HG03460 (cell line): ENCODE measurements at regions not wholly inside any gene's neighbourhood (a gene's known extent, or its start where the extent isn't known, plus 50 kb on each side); places are given as distances from the start of the nearest gene placed in this dataset.
"Not testable (repeated sequence)": the region's sequence is repeated elsewhere in the genome, so short reads cannot be mapped to it uniquely, and the experiment has no call there.

ENCODE experiments used
- ATAC-seq: cut with Tn5 transposase; IDR thresholded peaks from one replicate; pipeline ENCODE4 v1.9.1; 2021; ENCODE audit not compliant: unreplicated experiment

DNA sequence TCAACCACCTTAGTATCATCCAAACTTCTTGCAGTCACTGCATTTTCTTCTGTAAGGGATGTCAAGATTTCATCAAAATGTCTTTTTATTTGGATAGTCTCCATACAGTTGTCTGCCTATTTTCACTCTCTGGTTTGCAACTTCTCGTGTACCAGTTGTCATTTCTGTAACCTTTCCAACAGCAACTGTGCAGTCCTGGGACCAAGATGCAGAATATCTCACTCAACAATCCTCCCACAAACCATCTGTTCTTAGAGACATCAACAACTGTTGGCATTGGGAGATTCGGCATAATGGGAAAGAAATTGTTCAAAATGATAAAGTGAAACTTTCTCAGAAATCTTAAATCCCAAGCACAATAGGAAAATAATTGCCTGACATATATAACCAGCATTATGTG lies 933.6 kb upstream of the SLC39A10 start:
- no peak for ATAC-seq

DNA sequence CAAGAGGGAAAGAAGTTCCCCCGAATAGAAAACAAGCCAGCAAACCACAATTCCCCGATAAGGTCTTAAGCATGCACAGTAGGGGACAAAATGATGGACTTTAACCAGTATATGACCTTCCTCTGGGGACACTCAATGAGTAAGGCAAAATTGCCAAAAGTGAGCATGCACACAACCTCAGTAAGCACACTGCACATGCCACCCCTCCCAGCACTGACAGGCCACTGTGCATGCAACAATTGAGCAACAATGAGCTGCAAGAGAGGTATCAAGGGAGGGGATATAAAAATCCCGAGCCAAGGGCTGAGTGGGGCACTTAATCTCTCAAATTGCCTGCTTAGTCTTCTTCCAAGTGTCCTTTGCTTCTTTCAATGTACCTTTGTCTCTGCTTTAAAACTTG lies 935.8 kb upstream of the SLC39A10 start:
- ATAC-seq = no peak

DNA sequence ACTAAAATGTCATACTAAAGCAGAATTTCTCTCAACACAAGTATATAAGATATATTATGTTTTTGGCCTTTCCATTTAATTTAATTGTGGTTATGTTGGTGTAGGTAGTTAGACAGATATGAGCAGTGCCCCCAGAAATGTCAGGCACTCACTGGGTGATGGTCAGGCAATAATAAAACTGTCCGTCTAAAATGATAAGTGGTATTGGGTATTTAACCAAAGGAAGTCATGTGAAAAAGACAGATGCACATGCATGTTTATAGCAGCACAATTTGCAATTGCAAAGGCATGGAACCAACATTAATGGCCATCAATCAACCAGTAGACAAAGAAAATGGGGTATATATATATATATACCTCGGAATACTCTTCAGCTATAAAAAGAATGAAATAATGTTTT lies 936.6 kb upstream of the SLC39A10 start:
- no peak for ATAC-seq

DNA sequence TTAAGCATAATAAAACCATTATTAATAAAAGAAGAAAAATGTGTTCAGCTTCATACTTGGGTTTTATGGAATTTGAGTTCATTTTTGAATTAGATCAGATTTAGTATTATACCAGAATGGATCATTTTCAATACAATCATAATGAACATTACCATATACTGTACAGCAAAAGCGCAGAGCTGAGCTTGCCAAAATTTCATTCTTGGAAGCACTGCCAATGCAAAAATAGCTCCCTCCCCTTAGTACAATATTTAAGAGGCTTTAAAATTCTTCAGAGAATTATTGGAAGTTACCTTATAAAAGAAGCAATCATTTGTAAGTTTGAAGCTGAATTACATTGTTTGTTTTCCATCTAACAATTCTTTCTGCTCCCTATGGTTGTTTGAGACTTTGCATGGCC lies 938.1 kb upstream of the SLC39A10 start:
- no peak for ATAC-seq

DNA sequence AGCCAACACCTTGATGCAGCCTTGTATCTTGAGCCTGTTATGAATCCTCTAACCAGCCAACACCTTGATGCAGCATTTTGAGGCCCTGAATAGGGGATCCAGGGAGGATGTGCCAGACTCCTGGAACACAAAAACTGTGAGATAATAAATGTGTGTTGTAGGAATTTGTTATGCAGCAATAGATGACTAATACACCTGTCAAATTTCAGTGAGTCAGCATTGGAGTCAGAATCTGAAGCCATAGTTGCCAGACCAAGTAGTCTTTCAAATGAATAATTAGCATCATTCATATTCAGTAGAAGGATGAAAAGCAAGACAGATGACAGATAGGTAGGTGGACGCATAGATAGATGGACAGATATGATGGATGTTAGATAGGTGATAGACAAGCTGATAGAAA lies 942.5 kb upstream of the SLC39A10 start:
- ATAC-seq = no peak

DNA sequence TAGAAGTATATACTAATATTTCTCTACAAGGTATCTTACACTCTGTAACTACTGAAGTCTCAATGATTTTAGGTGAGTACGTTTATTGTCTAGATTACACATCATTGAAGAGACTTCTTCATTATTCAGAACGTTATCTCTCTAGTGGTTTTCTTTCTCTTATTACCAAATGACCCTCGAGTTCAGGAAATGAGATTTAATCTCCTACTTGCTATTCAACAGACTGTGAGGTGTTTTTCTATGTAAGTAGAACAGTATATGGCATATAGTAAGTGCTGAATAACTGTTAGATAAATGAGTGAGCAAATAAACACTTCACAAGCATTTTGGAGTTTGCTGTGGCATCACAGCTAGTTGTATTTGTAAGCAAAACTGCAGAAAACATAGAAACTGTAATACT lies 947.2 kb upstream of the SLC39A10 start:
- no peak for ATAC-seq

DNA sequence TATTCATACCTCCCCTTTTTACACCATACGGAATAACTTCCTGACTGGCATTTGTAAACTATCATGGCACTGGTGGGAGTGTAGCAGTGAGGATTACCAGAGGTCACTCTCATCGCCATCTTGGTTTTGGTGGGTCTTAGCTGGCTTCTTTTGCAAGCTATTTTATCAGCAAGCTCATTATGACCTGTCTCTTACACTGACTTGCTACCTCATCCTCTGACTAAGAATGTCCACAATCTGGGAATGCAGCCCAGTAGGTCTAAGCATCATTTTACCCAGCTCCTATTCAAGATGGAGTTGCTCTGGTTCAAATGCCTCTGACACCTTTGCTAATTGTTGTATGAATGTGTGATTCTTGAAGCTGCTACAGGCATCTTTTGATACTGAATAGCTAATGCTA lies 950.8 kb upstream of the SLC39A10 start:
- no peak for ATAC-seq

DNA sequence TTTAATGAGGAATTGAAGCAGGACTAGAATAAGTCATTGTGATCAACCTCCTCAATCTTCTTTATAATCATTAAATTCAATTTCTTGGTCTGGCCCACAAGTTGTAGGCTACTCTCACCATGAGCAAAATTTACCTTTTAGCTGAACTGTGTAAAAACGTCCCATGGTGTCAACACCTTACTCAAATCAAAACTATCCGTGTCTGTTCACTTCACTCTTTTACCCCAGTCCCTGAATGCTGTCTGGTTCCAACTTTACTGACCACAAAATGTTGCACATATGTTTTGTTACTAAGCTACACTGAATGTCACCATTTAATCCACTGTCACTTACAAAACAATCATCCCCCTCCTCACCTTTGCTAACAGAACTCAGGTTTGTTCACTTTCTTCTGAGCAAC lies 951.6 kb upstream of the SLC39A10 start:
- no peak for ATAC-seq

DNA sequence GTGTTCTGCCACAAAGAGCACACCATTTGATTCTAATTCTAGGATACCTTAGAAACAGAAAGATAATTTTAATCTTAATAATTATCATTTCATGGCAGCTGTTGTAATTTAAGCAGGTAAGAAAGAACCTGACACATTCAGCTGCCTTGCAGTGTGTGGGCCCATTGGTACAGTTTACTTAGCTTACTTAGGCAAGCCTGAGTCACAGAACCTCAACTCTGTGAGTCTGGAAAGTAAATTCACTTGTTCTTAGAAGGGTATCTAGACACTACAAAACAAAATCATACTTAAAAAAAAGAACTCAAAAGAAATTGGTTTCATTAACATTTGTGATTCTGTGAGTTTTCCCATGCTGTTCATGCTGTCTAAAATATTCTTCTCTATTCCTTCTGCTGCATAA lies 956.3 kb upstream of the SLC39A10 start:
- no peak for ATAC-seq

DNA sequence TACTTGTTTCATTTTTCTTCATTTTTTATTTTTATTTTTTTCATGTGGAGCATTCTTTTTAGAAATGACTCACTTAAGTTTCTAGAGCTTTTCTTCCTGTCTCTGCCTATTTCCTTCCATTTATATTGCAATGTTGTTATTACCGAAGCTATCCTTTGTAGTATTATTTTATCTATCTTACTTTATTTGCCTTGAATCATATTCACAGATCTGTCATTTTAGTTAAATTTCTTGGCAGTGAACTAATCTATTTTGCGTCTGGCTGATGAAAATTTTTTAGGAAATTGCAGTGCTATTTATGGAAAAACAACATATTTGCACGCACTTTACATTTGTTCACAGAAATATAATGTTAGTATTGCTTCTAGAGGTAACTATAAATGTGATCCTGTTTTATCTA lies 956.9 kb upstream of the SLC39A10 start:
- no peak for ATAC-seq

DNA sequence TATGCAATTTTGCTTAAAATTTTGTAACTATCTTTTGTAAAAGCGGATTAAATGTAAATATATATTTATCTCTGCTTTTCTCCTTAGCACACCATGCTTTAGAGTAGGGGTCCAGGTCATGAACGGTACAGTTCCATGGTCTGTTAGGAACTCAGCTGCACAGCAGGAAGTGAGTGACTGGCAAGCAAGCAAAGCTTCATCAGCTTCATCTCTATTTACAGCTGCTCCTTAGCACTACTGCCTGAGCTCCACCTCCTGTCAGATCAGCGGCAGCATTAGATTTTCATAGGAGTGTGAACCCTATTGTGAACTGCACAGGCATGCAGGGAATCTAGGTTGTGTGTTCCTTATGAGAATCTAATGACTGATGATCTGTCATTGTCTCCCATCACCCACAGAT lies 959.0 kb upstream of the SLC39A10 start:
- no peak for ATAC-seq

DNA sequence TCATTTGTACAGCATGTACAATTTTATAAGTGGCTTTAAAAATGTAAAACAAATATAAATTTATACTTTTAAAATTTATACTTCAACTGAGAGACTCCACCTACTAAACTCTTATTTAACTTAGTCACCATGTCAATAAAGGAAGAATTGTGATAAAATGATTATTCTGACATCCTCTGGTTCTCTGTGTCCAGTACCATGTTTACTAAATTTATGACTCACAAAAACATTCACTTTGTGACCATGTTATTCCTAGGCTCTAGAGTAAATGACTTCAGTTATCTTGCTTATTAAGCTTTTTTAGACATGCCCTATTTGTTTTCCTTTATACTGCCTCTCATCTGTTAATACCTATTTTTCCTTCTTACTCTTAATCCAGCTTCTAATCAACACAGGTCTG lies 959.6 kb upstream of the SLC39A10 start:
- ATAC-seq = no peak

DNA sequence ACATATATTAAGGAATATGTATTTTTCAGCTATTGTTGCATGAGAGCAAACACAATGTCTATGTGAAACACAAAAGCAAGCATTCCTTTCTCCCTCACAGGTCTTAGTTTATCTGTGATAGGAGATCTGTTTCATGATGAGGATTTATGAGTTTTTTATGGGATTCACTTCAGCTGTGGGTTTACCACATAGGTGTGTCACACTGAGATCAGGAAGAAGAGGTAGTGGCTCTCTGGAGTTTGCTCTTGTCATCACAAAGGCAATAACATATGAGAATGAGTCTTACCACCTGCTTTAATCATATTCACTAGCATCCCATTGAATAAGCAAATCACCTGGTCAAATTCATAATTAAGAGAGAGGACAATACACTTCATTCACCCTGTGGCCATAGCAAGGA lies 960.3 kb upstream of the SLC39A10 start:
- no peak for ATAC-seq

DNA sequence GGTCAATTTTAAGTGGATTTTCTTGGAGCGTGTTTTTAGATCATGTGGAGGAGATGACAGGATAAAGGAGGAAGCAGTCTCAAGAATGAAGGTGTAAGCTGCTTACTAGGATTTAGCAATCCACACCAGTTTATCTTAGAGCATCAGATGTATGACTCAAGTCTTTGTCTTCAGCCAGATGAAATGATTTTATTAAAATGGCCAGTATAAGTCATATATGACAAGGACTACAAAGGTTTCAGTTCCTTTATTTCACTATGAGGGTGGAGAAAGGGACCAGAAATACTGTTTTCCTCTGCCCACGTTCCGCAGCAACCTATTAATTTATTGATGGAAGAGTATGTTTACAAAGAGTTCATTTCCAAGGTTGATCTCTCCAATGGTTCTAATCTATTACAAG lies 970.5 kb upstream of the SLC39A10 start:
- ATAC-seq = no peak

DNA sequence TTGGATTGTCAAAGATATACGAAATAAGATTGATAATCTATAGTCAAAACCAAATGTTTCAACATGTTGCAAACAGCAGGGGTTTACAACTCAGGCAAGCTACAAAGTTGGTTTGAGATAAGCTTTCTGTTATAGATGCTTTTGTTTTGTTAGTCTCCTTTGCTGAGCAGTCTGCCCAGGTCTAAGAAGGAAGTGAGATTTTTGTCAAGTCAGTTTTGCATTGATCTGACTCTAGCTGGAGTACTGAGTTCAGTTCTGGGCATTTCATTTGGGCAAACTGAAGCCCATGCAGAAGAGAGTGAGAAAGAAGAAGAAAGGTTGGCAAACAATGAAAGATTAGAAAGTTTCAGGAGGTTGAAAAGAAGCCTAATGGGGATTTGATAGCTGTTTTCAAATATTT lies 983.0 kb upstream of the SLC39A10 start:
- no peak for ATAC-seq

DNA sequence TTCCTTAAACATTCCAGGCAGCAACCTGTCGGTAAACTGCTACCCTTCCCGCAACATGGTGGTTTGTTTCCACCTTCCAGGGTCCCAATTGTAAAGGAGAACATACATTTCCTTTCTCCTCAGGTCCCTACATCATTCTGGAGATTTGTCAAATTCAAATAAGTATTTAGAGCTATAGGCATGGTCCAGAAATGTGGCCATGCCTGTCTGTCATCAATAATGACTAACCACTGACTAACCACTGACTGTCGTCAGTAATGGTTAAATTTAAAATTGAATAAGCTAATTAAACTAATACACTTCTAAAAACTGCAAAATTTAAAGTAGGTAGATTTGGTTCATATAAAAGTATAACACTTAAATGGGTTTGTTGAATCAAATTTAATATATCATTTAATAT lies 984.0 kb upstream of the SLC39A10 start:
- ATAC-seq = no peak

DNA sequence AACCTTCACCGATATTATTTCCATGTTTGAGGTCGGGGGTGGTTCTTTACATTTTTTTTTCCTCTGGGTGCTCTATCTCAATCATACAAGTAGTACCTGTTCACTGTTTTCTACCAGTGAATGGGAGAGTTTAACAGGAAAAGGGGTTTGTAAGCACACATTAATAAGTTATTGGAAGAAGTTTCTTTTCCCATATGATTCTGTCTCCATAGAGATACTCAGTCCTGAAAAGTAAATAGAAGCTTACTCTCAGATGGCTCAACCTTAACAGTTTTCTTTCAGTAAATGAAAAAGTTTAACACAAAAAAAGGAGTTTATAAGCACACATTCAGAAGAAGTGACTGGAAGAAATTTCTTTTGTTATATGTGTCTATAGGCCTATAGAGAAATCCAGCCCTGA lies 995.6 kb upstream of the SLC39A10 start:
- no peak for ATAC-seq

DNA sequence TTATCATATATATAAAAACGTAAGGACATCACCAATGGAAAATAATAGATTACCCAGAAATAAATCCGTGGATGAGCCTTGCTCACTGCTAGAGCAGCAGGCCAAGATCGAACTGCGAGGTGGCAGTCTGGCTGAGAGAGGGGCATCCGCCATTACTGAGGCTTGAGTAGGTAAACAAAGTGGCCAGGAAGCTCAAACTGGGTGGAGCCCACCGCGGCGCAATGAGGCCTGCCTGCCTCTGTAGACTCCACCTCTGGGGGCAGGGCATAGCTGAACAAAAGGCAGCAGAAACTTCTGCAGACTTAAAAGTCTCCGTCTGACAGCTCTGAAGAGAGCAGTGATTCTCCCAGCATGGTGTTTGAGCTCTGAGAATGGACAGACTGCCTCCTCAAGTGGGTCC lies 1018.0 kb upstream of the SLC39A10 start:
- ATAC-seq = not testable (repeated sequence)

DNA sequence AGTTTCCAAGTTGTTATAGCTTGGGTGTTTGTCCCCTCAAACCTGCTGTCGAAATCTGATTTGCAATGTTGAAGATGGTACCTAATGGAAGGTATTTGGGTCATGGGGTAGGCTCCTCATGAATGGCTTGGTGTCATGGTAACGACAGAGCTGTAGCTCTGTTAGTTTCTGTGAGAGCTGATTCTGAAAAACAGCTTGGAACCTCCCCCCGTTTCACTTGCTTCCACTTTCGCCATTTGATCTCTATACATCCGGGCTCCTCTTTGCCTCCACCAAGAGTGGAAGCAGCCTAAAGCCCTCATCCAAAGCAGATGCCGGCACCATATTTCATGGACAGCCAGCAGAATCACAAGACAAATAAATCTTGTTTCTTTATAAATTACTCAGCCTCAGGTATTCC lies 1035.1 kb upstream of the SLC39A10 start:
- ATAC-seq = no peak

DNA sequence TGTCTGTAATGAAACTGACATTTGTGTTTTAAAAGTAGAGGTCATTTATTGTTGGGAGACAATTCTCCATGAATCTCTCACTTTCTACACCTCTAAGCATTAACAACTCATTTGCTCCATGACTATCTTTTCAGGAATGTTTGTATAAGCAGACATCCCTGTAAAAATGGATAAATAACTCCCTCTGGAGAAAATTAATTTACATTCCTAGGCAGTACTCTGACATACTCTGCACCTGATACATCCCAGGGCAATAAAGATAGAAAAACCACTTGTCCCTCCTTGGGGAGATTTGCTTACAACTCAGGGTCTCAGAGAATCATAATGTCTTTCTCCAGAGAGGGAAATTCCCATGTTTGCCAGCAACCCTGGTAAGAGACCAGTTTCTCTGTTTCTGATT lies 1037.7 kb upstream of the SLC39A10 start:
- no peak for ATAC-seq

DNA sequence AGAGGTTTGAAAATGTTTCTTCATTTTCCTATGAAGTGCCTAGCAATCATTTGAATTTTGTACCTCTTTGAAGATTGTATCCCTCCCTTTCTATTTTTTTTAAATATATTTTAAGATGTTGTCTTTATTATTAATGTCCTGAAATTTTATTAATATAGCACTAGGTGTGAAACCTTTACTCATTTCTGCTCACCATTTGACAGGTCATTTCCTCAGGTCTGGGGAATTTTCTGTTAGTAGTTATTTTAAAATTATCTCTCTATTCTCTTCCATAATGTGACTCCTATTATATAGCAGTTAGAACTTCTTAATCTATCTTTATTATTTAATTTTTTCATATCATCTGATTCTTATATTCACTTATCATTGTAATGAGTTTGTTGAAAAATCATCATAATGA lies 1038.6 kb upstream of the SLC39A10 start:
- no peak for ATAC-seq

DNA sequence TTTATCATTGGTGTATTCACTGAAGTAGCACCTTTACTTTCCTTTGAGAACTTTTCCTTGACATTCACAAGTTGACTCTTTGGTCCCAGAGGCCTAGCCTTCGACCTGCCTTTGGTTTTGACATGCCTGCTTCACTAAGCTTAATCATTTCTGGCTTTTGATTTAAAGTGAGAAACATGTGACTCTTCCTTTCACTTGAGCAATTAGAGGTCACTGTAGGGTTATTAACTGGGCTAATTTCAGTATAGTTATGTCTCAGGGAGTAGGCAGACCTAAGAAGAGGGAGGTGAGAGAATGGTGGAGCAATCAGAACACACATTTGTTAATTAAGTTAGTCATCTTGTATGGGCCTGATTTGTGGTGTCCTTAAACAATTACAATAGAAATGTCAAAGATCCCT lies 1040.7 kb upstream of the SLC39A10 start:
- peak; percentile 68 for ATAC-seq

DNA sequence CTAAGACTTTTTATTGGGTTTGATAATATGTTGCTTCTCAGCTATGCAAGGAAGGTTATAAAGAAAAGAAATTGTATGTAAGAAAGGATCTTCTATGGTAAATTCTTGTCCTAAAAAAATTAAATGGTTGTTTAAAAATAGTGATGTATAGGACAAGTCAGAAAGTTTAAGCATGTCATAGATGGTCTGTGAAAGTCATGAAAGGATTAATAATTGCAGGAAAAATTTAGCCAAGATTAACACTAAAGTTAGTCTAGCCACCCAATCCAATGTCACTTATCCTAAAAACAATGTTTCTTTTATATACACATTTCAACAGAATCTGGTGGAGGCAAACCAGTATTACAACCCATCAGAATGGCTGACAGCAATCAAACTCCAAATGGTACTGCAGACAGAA lies 1046.7 kb upstream of the SLC39A10 start:
- no peak for ATAC-seq

DNA sequence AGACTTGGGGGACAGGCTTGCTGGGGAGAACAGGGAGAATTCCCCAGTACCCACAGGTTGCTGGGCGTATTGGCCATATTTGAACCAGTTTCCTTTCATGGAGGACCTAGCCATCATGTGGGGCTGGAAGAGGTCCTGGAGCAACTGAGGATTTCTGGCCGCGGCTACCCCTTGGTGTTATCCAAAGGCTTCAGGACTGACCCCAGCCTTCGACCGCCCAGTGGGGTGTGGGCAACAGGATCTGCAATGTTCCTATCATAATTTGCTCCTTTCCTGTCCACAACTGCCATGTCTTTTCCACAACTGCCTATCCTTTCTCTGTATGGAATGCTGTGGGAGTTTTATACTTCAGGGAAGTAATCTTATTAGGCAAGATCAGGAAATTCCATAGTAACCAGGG lies 1053.6 kb upstream of the SLC39A10 start:
- ATAC-seq = no peak
